Peyer's patch (tissue), 4 donors: ENCODE measurements at regions not wholly inside any gene's neighbourhood (a gene's known extent, or its start where the extent isn't known, plus 50 kb on each side); places are given as distances from the start of the nearest gene placed in this dataset.

Experiments
- POLR2A ChIP-seq, 2 donors: fragments of 450-650 bp; IDR thresholded peaks; one replicate each; pipeline ENCODE4 v1.5.1; 2017; ENCODE audit warnings: antibody characterized with exemption in 2 of 2, mild to moderate bottlenecking in 2 of 2, moderate library complexity in 2 of 2
- TF ChIP-seq, protein P1 (sequence below), 6 experiments: fragments of 450-650 bp in 4 of 6; fragments of 200-600 bp in 2 of 6; sonication (generic) in 1 of 6; IDR thresholded peaks; one replicate each; pipeline ENCODE4 v1.5.1; 2017 to 2019; ENCODE audit warnings: antibody characterized with exemption in 6 of 6, mild to moderate bottlenecking in 3 of 6, moderate library complexity in 1 of 6

DNA sequence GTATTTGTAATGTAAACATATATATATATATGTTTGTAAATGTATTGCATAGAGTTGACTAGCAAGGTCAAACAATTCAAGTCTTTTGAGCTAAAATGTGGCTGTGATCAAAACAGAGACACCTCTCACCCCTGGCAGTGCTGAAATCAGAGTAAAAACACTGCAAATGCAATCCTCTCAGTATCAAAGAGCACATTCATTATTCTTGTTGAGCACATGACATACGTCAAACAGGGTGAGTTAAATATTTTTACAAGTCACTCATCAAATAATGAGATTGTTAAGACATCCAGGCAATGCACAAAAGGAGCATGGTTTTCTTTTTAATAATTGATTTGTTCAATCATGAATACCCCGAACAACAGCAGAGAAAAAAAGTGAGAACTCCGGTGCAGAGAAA is 114.1 kb upstream of the KCNIP4 start:
- TF ChIP-seq, protein P1, sequence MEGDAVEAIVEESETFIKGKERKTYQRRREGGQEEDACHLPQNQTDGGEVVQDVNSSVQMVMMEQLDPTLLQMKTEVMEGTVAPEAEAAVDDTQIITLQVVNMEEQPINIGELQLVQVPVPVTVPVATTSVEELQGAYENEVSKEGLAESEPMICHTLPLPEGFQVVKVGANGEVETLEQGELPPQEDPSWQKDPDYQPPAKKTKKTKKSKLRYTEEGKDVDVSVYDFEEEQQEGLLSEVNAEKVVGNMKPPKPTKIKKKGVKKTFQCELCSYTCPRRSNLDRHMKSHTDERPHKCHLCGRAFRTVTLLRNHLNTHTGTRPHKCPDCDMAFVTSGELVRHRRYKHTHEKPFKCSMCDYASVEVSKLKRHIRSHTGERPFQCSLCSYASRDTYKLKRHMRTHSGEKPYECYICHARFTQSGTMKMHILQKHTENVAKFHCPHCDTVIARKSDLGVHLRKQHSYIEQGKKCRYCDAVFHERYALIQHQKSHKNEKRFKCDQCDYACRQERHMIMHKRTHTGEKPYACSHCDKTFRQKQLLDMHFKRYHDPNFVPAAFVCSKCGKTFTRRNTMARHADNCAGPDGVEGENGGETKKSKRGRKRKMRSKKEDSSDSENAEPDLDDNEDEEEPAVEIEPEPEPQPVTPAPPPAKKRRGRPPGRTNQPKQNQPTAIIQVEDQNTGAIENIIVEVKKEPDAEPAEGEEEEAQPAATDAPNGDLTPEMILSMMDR (IDR thresholded peaks at IDR 0.05): no peak
- TF ChIP-seq POLR2A (IDR thresholded peaks at IDR 0.05): no peak
